ENCODE measurements at regions not wholly inside any gene's neighbourhood (a gene's known extent, or its start where the extent isn't known, plus 50 kb on each side); places are given as distances from the start of the nearest gene placed in this dataset.
"Not testable (repeated sequence)": the region's sequence is repeated elsewhere in the genome, so short reads cannot be mapped to it uniquely, and the experiment has no call there.

DNA sequence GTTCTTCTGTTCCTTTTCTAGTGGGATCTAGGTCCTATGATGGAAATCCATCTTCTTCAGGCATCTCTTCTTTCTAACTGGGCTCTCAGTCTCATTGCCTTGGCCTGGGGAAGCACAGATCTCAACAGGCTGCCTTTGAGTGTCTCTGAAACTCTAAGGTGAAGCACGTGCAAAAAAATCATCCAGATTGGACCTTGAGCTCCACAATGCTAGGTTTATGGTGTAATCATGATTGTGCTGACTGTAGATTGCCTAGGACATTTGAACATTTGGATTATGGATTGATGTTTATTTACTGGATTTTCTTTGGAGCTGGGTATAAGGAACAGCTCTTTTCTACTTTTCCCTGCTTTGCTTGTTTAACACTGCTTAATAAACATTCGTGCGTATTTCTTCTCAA lies 191.5 kb upstream of the NR3C2 start:
- Histone ChIP-seq H3K27ac (no peak overlapping the region), H3K27me3 (no peaks in the 10 kb centered on the region), H3K9me3 (no peaks in the 10 kb centered on the region), H3K4me3 (replicated peaks in 1 of 3) (no peak overlapping the region), H3K4me1 (no peaks in the 10 kb centered on the region), H3K36me3 (no peaks in the 10 kb centered on the region)
- DNase-seq, result no peak
- WGBS, 2 donors, result 86 to 87% methylated on average over 3 of the region's 3 CpGs
- intact Hi-C loops (cut with DNase I), result no loop called here
- TF ChIP-seq, protein P1, sequence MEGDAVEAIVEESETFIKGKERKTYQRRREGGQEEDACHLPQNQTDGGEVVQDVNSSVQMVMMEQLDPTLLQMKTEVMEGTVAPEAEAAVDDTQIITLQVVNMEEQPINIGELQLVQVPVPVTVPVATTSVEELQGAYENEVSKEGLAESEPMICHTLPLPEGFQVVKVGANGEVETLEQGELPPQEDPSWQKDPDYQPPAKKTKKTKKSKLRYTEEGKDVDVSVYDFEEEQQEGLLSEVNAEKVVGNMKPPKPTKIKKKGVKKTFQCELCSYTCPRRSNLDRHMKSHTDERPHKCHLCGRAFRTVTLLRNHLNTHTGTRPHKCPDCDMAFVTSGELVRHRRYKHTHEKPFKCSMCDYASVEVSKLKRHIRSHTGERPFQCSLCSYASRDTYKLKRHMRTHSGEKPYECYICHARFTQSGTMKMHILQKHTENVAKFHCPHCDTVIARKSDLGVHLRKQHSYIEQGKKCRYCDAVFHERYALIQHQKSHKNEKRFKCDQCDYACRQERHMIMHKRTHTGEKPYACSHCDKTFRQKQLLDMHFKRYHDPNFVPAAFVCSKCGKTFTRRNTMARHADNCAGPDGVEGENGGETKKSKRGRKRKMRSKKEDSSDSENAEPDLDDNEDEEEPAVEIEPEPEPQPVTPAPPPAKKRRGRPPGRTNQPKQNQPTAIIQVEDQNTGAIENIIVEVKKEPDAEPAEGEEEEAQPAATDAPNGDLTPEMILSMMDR (IDR thresholded peaks at IDR 0.05), result no peak

DNA sequence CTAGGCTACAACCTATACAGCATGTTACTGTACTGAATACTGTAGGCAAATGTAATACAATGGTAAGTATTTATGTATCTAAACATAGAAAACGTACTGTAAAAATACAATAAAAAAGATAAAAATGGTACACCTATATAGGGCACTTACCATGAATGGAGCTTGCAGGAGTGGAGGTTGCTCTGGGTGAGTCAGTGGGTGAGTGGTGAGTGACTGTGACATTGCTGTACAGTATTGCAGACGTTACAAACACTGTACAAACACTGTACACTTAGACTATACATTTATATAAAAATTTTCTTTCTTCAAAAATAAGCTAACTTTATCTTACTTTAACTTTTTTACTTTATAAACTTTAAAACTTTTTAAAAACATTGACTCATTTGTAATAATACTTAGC lies 190.3 kb upstream of the NR3C2 start:
- Histone ChIP-seq H3K9me3 (no peaks in the 10 kb centered on the region), H3K27ac (no peak overlapping the region), H3K27me3 (no peaks in the 10 kb centered on the region), H3K36me3 (no peaks in the 10 kb centered on the region), H3K4me3 (replicated peaks in 1 of 3) (no peak overlapping the region), H3K4me1 (no peaks in the 10 kb centered on the region)
- no peak for DNase-seq
- WGBS, 2 donors, result 88 to 93% methylated on average over 2 of the region's 2 CpGs
- intact Hi-C loops (cut with DNase I), result no loop called here
- TF ChIP-seq, protein P1 (IDR thresholded peaks at IDR 0.05), result no peak
- TF ChIP-seq POLR2A (IDR thresholded peaks at IDR 0.05), result no peak

DNA sequence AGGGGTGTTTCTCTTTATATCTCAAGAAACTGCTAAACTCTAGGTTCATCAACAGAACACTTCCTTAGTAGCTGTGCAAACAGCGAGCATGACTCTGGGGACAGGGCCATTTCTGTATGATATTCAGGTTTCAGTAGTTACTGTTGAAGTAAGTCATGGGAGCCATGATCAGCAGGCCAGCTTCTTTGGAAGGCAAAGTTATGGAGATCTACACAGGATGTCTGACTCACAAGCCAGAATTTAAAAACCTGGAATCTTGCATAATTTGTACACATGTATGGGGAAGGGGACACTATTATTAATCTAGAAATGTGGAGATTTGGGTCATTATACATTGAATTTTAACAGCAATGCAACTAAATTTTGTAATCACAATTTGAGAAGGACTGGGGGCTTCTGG lies 187.8 kb upstream of the NR3C2 start:
- H3K4me3 ChIP-seq (replicated peaks in 1 of 3), result no peak overlapping the region
- no peak overlapping the region for H3K27ac ChIP-seq
- H3K27me3 ChIP-seq, result no peaks in the 10 kb centered on the region
- H3K9me3 ChIP-seq, result no peaks in the 10 kb centered on the region
- H3K4me1 ChIP-seq, result no peaks in the 10 kb centered on the region
- no peaks in the 10 kb centered on the region for H3K36me3 ChIP-seq
- TF ChIP-seq, protein P1 (IDR thresholded peaks at IDR 0.05), result no peak
- TF ChIP-seq POLR2A (IDR thresholded peaks at IDR 0.05), result no peak
- intact Hi-C loops (cut with DNase I), result no loop called here
- WGBS, 2 donors, result 96 to 100% methylated on average over 1 of the region's 1 CpG
- DNase-seq, result no peak

DNA sequence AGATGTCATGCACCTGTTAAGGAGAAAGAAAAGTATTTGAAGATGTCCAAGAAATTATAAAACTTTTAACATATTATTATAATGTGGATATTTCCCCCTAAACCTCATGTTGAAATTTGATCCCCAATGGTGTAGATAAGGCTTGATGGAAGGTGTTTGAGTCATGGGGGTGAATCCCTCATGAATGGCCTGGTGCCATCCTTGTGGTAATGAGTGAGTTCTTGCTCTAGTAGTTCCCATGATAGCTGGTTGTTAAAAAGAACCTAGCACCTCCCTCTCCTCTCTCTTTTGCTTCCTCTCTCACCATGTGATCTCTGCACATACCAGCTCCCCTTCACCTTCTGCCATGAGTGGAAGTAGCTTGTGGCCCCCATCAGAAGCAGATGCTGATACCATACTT lies 176.6 kb upstream of the NR3C2 start:
- no peak for DNase-seq
- intact Hi-C loops (cut with DNase I), result no loop called here
- H3K4me1 ChIP-seq, result no peaks in the 10 kb centered on the region
- H3K27me3 ChIP-seq, result no peaks in the 10 kb centered on the region
- no peak overlapping the region for H3K27ac ChIP-seq
- H3K9me3 ChIP-seq, result no peaks in the 10 kb centered on the region
- no peak overlapping the region for H3K4me3 ChIP-seq (replicated peaks in 1 of 3)
- TF ChIP-seq, protein P1 (IDR thresholded peaks at IDR 0.05), result no peak
- no peak for TF ChIP-seq POLR2A (IDR thresholded peaks at IDR 0.05)
- no peaks in the 10 kb centered on the region for H3K36me3 ChIP-seq

DNA sequence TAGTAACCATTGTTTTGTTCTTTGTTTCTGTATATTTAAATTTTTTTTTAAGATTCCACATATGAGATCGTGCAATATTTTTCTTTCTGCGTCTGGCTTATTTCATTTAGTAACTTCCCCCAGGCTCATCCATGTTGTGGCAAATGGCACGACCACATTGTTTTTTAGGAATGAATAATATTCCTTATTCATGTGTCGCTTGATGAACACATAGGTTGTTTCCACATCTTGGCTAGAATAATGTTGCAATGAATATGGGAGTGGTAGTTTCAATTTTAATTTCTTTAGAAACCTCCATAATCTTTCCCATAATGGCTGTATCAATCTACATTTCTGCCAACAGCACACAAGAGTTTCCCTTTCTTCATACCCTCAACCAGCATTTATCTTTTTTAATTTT lies 166.8 kb upstream of the NR3C2 start:
- WGBS, 2 donors, result 92 to 94% methylated on average over 4 of the region's 4 CpGs

DNA sequence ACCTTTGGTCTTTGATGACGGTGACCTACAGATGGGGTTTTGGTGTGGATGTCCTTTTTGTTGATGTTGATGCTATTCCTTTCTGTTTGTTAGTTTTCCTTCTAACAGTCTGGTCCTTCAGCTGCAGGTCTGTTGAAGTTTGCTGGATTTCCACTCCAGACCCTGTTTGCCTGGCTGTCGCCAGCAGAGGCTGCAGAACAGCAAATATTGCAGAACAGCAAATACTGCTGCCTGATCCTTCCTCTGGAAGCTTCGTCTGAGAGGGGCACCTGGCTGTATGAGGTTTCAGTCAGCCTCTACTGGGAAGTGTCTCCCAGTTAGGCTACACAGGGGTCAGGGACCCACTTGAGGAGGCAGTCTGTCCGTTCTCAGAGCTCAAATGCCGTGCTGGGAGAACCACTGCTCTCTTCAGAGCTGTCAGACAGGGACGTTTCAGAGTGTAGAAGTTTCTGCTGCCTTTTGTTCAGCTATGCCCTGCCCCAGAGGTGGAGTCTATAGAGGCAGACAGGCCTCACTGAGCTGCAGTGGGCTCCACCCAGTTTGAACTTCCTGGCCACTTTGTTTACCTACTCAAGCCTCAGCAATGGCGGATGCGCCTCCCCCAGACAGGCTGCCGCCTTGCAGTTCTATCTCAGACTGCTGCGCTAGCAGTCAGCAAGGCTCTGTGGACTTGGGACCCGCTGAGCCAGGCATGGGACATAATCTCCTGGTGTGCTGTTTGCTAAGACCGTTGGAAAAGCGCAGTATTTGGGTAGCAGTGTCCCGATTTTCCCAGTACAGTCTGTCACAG lies 156.4 kb upstream of the NR3C2 start:
- not testable (repeated sequence) for H3K27ac ChIP-seq

More for the DNA sequence above, 166.8 kb upstream of the NR3C2 start:
- no peaks in the 10 kb centered on the region for H3K27me3 ChIP-seq
- H3K9me3 ChIP-seq, result no peaks in the 10 kb centered on the region
- H3K4me1 ChIP-seq, result no peaks in the 10 kb centered on the region
- no peak overlapping the region for H3K4me3 ChIP-seq (replicated peaks in 1 of 3)
- DNase-seq, result no peak
- TF ChIP-seq, protein P1 (IDR thresholded peaks at IDR 0.05), result no peak
- no peak for TF ChIP-seq POLR2A (IDR thresholded peaks at IDR 0.05)
- intact Hi-C loops (cut with DNase I), result no loop called here
- H3K27ac ChIP-seq, result no peak overlapping the region
- H3K36me3 ChIP-seq, result no peaks in the 10 kb centered on the region

More for the DNA sequence above, 156.4 kb upstream of the NR3C2 start:
- DNase-seq; H3K4me1 ChIP-seq; H3K36me3 ChIP-seq; H3K27me3 ChIP-seq; H3K4me3 ChIP-seq (replicated peaks in 1 of 3); intact Hi-C loops (cut with DNase I); H3K9me3 ChIP-seq: not testable (repeated sequence)
- WGBS, 2 donors, result 90 to 94% methylated on average over 12 to 14 of the region's 14 CpGs
